PC-9 (cell line): ENCODE measurements at regions not wholly inside any gene's neighbourhood (a gene's known extent, or its start where the extent isn't known, plus 50 kb on each side); places are given as distances from the start of the nearest gene placed in this dataset.

ENCODE experiments used
- BruUV-seq: library from RNA; stranded (reverse); fragments of 400-500 nt; replicated peaks from 2 replicates; lab custom pipeline; 2021; lab: Mats Ljungman, UMichigan
- CTCF ChIA-PET: fragments of 300-600 bp; sonication (Branson Sonifier 250); formaldehyde crosslinking; loops from one replicate; lab custom pipeline; 2022; ENCODE audit warnings: antibody characterized with exemption; lab: Charles Lee
- POLR2A ChIA-PET: fragments of 300-600 bp; sonication (Branson Sonifier 250); formaldehyde crosslinking; loops from one replicate; lab custom pipeline; 2022; ENCODE audit warnings: antibody characterized with exemption; ENCODE audit not compliant: unreplicated experiment; lab: Charles Lee
- DNase-seq, 2 experiments: peaks; one replicate each; pipeline versions ENCODE4 v3.0.0 to v3.0.0-alpha.2; 2015 to 2022; ENCODE audit warnings: mixed read lengths in 1 of 2
- H2AFZ ChIP-seq: fragments of 200-600 bp; sonication (generic); 2 replicates; pipeline ENCODE4 v1.8.1; 2017; ENCODE audit warnings: antibody characterized with exemption
- H3F3A ChIP-seq: fragments of 200-600 bp; sonication (generic); 2 replicates; pipeline ENCODE4 v1.8.1; 2017; ENCODE audit warnings: antibody characterized with exemption, mild to moderate bottlenecking, low read depth; ENCODE audit not compliant: insufficient read depth
- H3K27ac ChIP-seq: fragments of 200-600 bp; sonication (generic); 2 replicates; pipeline ENCODE4 v1.6.1; 2016; ENCODE audit warnings: mixed run types
- H3K27me3 ChIP-seq: fragments of 200-600 bp; sonication (generic); 2 replicates; pipeline ENCODE4 v1.6.1; 2016; ENCODE audit warnings: low read depth, mixed run types; ENCODE audit not compliant: insufficient read depth
- H3K36me3 ChIP-seq: fragments of 200-600 bp; sonication (generic); 2 replicates; pipeline ENCODE4 v1.6.1; 2016; ENCODE audit warnings: low read depth, mixed run types
- H3K4me1 ChIP-seq: fragments of 200-600 bp; sonication (generic); replicated peaks from 2 replicates; pipeline ENCODE4 v1.6.1; 2016; ENCODE audit warnings: mixed run types; ENCODE audit not compliant: insufficient read depth
- H3K4me2 ChIP-seq: fragments of 200-600 bp; sonication (generic); 2 replicates; pipeline ENCODE4 v1.6.1; 2017; ENCODE audit warnings: mixed run types
- H3K4me3 ChIP-seq: fragments of 200-600 bp; sonication (generic); 2 replicates; pipeline ENCODE4 v1.6.1; 2016; ENCODE audit warnings: mixed run types
- H3K79me2 ChIP-seq: fragments of 200-600 bp; sonication (generic); 2 replicates; pipeline ENCODE4 v1.6.1; 2017; ENCODE audit warnings: low read depth, mixed run types
- H3K9me2 ChIP-seq: fragments of 200-600 bp; sonication (generic); 2 replicates; pipeline ENCODE4 v1.8.1; 2017; ENCODE audit warnings: mild to moderate bottlenecking; ENCODE audit not compliant: insufficient read depth
- H3K9me3 ChIP-seq: fragments of 200-600 bp; sonication (generic); 2 replicates; pipeline ENCODE4 v1.8.1; 2016; ENCODE audit warnings: low read depth; ENCODE audit not compliant: insufficient read depth
- H4K20me1 ChIP-seq: fragments of 200-600 bp; sonication (generic); 2 replicates; pipeline ENCODE4 v1.8.1; 2017; ENCODE audit not compliant: insufficient read depth
- CTCF ChIP-seq: fragments of 200-600 bp; sonication (generic); conservative IDR thresholded peaks from 2 replicates; pipeline ENCODE4 v1.6.1; 2017; ENCODE audit warnings: mixed run types, antibody characterized with exemption, mild to moderate bottlenecking, moderate library complexity
- EZH2 ChIP-seq: fragments of 200-600 bp; sonication (generic); IDR thresholded peaks from 2 replicates; pipeline ENCODE4 v1.8.0; 2017; ENCODE audit warnings: antibody characterized with exemption, low read depth
- intact Hi-C: fragments of 100-400 bp; cut with micrococcal nuclease; formaldehyde crosslinking; loops from one replicate; pipeline ENCODE4 v1.10.0; 2022; ENCODE audit not compliant: unreplicated experiment

DNA sequence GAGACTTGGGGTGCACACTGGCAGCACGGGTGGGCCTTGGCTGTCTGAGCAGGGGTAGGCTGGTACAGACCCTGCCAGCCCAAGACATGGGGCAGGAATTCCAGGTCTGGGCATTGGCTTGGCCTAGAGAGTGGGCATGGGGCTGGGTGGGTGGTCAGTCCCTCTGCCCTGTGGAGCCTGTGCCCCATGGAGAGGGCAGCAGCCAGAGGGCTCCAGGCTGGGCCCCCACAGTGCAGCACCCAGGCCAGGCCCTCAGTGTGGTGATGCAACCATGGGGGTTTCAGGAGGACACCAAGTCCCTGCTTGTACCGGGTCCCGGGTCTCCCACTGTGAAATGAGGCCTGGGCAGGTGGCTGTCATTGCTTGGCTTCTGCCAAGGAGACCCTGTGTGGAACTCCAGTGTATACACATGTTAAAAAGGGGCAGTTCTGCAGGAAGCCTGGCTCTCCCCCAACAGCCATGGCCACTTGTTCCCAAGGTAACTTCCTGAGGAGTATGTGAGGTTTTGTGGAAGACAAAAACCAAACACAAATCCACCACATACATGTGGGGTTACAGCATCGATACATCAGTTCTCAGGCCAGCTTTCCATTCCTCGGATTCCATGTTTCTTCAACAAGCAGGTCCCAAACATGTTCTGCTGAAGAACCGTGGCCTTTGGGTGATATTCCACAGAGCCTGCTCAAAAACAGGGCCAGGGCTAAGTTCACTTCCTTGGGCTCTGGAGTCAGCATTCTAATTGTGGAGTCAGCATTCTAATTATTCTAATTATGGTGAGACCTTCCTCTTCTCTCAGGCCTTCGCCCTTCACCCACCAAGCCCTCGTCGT lies 77.3 kb downstream of the DACT2 start:
- ChIA-PET POLR2A (no interaction called here), CTCF (no interaction called here)
- Histone ChIP-seq H3K9me2 (no peaks in the 10 kb centered on the region), H3K79me2 (no peaks in the 10 kb centered on the region), H3F3A (no peaks in the 10 kb centered on the region), H4K20me1 (no peaks in the 10 kb centered on the region), H3K27ac (no peak overlapping the region), H3K36me3 (no peaks in the 10 kb centered on the region), H2AFZ (no peak overlapping the region), H3K4me1 (no peaks in the 10 kb centered on the region), H3K4me3 (no peak overlapping the region), H3K9me3 (no peaks in the 10 kb centered on the region), H3K27me3 (peaks cover 89% of the 10 kb centered on the region), H3K4me2 (no peak overlapping the region)
- BruUV-seq = no TSS peak
- intact Hi-C loops = no loop called here
- DNase-seq = no peak
- TF ChIP-seq CTCF = no peak

DNA sequence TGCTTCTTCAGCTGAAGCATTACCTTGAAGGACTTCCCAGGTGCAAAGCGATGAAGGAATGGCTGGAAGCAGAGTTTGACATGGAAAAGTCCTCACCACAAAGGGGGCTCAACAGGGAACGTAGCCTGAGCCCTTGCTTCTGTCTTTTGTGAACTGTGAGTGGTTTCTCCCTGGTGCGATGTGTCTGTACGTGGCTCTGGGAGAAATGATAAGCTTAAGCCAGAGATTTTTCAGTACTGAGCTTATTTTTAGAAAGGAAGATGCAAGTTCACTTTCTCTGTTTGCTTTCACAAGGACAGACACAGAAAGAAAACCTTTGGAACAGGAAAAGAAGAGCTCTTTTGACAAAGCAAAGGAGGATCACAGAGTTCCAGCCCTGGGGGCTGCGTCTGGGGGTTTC lies 79.4 kb downstream of the DACT2 start:
- H3K9me3 ChIP-seq = no peaks in the 10 kb centered on the region
- ChIA-PET CTCF (no interaction called here), POLR2A (no interaction called here)
- H3K4me1 ChIP-seq = no peaks in the 10 kb centered on the region
- H3K27me3 ChIP-seq = peaks cover 71% of the 10 kb centered on the region
- no peak for DNase-seq
- no peak overlapping the region for H3K27ac ChIP-seq
- no peak overlapping the region for H2AFZ ChIP-seq
- no peaks in the 10 kb centered on the region for H3K9me2 ChIP-seq
- no TSS peak for BruUV-seq
- no peaks in the 10 kb centered on the region for H3F3A ChIP-seq
- H4K20me1 ChIP-seq = no peaks in the 10 kb centered on the region
- H3K4me2 ChIP-seq = no peak overlapping the region
- no peaks in the 10 kb centered on the region for H3K79me2 ChIP-seq
- TF ChIP-seq CTCF (no peak), EZH2 (no peak)
- intact Hi-C loops = no loop called here
- H3K4me3 ChIP-seq = no peak overlapping the region
- no peaks in the 10 kb centered on the region for H3K36me3 ChIP-seq

DNA sequence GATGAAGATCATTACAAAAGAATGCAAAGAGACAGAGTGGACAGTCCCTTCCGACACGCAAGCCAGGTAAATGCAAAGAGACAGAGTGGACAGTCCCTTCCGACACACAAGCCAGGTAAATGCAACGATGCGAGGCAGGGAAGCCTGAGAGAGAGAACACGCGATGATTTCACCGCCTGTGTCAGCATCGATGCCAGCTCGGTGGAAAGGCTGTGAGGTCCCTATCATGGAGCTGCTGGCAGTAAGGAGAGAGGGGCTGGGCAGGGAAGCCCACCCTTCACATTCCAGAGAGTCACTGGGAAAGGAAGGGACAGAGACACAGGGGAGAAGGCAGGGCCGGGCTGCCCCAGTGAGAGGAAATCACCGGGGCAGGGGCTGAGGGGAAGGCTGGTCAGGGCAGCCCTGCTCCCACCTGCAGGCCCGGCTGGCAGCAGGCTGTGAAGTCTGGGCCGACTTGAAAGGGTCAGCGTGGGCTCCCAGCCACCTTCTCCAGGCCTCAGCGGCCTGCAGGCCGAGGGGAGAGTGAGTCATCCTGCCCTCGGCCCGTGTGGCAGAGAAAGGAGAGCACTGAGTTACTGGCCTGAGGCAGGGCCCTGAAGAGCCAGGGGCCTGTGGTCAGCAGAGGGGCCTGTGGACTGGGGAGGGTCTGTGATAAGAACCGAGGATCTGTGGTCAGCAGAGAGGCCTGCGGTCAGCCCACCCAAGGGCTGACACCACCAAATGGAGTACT lies 80.4 kb downstream of the DACT2 start:
- H2AFZ ChIP-seq = no peak overlapping the region
- BruUV-seq = no TSS peak
- H3K4me2 ChIP-seq = no peak overlapping the region
- H3K36me3 ChIP-seq = no peaks in the 10 kb centered on the region
- no peak for DNase-seq
- H3K27me3 ChIP-seq = peaks cover 62% of the 10 kb centered on the region
- no peaks in the 10 kb centered on the region for H3K79me2 ChIP-seq
- no peaks in the 10 kb centered on the region for H4K20me1 ChIP-seq
- ChIA-PET CTCF (no interaction called here), POLR2A (no interaction called here)
- no peaks in the 10 kb centered on the region for H3K9me2 ChIP-seq
- no peak overlapping the region for H3K27ac ChIP-seq
- intact Hi-C loops = no loop called here
- H3F3A ChIP-seq = no peaks in the 10 kb centered on the region
- no peaks in the 10 kb centered on the region for H3K9me3 ChIP-seq
- no peak overlapping the region for H3K4me3 ChIP-seq
- H3K4me1 ChIP-seq = no peaks in the 10 kb centered on the region
- TF ChIP-seq CTCF (no peak), EZH2 (no peak)
